ENCODE measurements at regions not wholly inside any gene's neighbourhood (a gene's known extent, or its start where the extent isn't known, plus 50 kb on each side); places are given as distances from the start of the nearest gene placed in this dataset.

DNA sequence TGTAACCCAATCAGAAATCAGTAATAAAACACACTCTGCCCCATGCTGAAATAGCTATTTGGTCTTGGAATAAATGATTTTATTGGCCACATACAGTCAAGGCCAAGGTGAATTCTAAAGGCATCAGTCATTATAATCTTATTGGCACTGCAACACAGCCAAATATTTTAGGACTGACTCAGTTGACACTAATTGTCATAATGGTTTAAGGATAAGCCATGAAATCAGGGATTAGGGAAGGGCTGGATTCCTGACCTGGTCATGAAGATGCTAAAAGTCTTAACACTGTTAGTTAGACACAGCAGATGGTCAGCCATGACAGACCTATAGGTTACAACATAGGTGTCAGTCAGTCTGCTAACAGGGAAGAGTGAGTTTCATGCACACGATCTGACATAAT lies 330.3 kb upstream of the NPSR1 start:
- no peak overlapping the region for H3K4me3 ChIP-seq (ENCODE audit: low read depth, low read length)
- TF ChIP-seq, protein P1, sequence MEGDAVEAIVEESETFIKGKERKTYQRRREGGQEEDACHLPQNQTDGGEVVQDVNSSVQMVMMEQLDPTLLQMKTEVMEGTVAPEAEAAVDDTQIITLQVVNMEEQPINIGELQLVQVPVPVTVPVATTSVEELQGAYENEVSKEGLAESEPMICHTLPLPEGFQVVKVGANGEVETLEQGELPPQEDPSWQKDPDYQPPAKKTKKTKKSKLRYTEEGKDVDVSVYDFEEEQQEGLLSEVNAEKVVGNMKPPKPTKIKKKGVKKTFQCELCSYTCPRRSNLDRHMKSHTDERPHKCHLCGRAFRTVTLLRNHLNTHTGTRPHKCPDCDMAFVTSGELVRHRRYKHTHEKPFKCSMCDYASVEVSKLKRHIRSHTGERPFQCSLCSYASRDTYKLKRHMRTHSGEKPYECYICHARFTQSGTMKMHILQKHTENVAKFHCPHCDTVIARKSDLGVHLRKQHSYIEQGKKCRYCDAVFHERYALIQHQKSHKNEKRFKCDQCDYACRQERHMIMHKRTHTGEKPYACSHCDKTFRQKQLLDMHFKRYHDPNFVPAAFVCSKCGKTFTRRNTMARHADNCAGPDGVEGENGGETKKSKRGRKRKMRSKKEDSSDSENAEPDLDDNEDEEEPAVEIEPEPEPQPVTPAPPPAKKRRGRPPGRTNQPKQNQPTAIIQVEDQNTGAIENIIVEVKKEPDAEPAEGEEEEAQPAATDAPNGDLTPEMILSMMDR (IDR thresholded peaks at IDR 0.05; ENCODE audit: low read depth, low read length): no peak

DNA sequence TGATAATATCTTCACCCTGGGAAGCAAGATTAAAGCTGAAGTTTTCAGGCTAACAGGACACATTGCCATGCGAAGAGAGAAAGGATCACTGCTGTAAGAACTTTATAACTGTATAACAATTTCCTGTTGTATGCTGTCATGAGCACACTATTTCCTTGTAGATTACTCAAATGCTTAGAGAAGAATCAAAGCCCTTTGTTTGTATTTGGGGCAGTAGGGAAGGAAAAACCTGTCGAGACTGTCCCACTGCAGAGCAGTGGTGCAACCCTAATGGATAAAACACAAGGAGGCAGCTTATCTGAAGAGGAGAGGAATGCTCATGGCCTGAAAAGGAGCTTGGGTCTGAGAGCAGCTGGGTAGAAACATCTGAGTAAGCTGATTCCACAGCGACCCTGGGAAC lies 327.7 kb upstream of the NPSR1 start:
- TF ChIP-seq, protein P1 (IDR thresholded peaks at IDR 0.05; ENCODE audit: low read depth, low read length): no peak

DNA sequence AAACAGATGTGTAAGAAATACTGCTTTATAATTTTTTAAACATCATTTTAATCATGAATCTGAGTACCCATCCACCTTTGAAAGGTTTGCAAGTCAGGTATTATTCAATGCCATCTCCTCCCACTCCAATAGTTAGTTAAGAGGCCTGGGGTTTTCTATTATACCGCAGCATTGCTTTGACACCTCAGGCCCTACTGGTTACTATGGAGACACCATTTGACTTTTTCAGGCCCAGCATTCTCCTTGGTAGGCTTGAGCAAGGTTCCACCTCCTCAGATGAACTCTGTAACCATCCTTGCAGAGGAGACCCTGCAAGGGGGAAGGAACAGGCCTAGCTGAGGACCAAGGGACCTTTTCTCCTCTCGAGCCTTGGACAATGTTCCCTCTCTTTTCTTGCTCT lies 326.9 kb upstream of the NPSR1 start:
- H3K4me3 ChIP-seq (ENCODE audit: low read depth, low read length): no peak overlapping the region
- TF ChIP-seq, protein P1 (IDR thresholded peaks at IDR 0.05; ENCODE audit: low read depth, low read length): no peak

More for the DNA sequence above, 327.7 kb upstream of the NPSR1 start:
- H3K4me3 ChIP-seq (ENCODE audit: low read depth, low read length): no peak overlapping the region

DNA sequence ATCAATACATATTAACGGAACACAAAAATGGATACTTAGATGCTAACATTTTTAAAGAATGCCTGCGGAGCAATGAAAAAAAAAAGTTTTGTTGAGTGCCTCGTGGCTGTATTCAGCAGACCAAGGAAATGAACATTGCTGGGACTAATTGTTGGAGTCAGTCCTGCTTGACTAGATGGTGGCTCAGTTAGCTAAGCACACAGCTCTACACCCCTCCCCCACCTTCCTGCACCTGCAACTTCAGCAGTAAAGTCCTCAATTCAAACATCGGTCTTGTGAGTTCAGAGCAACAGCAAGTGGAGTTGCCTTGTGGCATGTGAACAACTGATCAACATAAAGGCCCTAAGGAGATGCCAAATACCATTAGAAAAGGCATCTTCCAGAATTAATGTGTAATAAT lies 326.0 kb upstream of the NPSR1 start:
- TF ChIP-seq, protein P1 (IDR thresholded peaks at IDR 0.05; ENCODE audit: low read depth, low read length): no peak
- H3K4me3 ChIP-seq (ENCODE audit: low read depth, low read length): no peak overlapping the region

DNA sequence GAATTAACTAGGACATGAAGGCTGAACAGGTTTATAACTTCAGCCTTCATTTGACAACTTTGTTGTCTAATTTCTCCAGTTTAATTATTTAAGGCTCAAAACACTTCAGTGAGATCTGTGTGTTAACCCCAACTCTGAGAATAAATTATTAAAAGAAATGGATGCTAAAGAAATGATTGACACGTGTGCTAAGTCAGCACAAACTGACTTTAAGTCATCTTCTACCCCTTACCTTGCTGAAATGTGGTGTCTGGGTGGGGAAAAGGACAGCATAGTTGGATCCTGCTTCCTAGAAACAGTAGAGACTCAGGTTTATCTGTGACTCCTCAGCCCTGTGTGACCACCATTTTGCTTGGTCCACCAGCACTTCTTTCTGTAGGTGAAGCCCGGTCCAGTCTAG lies 324.8 kb upstream of the NPSR1 start:
- TF ChIP-seq, protein P1 (IDR thresholded peaks at IDR 0.05; ENCODE audit: low read depth, low read length): no peak
- no peak overlapping the region for H3K4me3 ChIP-seq (ENCODE audit: low read depth, low read length)

DNA sequence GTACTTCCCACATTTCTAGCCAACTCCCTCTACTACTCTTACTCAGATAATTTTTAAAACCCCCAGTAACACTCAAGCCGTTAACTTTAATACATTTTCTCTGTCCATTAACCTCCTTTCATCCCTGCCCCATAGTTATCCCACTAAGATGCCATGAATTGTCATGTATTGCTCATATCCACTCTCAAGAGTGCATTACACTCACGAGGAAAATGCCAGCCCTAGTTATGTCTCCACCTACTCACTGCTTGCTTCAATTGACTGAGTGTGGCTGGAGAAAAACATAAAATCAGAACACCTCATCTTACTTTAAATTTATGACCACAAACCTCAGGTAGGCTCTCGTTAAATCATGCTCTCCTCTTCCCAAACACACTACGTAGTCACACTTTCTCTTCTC lies 324.1 kb upstream of the NPSR1 start:
- TF ChIP-seq, protein P1 (IDR thresholded peaks at IDR 0.05; ENCODE audit: low read depth, low read length): no peak
- no peak overlapping the region for H3K4me3 ChIP-seq (ENCODE audit: low read depth, low read length)

DNA sequence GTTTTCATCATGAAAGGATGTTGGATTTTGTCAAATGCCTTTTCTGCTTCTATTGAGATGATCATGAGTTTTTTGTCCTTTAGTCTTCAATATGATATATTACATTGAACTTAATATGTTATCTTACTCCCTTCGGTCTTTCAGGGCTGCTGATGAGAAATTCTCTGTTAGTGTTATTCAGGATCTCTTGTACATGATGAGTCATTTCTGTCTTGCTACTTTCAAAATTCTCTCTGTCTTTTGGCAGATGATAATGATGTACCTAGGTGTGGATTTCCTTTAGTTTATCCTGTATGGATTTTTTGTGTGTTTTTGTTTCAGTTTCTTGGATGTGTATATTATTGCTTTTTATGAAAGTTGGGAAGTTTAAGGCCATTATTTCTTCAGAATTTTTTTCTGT lies 320.9 kb upstream of the NPSR1 start:
- TF ChIP-seq, protein P1 (IDR thresholded peaks at IDR 0.05; ENCODE audit: low read depth, low read length): no peak
- H3K4me3 ChIP-seq (ENCODE audit: low read depth, low read length): no peak overlapping the region

All from WI38 (cell line).